Coronary artery (tissue), 2 donors: ENCODE measurements at regions not wholly inside any gene's neighbourhood (a gene's known extent, or its start where the extent isn't known, plus 50 kb on each side); places are given as distances from the start of the nearest gene placed in this dataset.
A peak's percentile ranks its signal among the peaks of the same experiment; 100 is the strongest.

Experiments used
- DNase-seq: peaks from one replicate; pipeline ENCODE4 v3.0.0-alpha.2; 2017; ENCODE audit warnings: low spot score
- H3K27ac ChIP-seq, 2 donors: fragments of 200-600 bp; sonication (generic); one replicate each; pipeline ENCODE4 v1.5.1; 2016 to 2019
- H3K4me3 ChIP-seq: fragments of 200-600 bp; sonication (generic); 2 replicates; pipeline ENCODE4 v1.5.1; 2016; ENCODE audit warnings: mild to moderate bottlenecking, moderate library complexity
- CTCF ChIP-seq: fragments of 200-600 bp; sonication (generic); IDR thresholded peaks from one replicate; pipeline ENCODE4 v1.5.1; 2019; ENCODE audit warnings: antibody characterized with exemption

DNA sequence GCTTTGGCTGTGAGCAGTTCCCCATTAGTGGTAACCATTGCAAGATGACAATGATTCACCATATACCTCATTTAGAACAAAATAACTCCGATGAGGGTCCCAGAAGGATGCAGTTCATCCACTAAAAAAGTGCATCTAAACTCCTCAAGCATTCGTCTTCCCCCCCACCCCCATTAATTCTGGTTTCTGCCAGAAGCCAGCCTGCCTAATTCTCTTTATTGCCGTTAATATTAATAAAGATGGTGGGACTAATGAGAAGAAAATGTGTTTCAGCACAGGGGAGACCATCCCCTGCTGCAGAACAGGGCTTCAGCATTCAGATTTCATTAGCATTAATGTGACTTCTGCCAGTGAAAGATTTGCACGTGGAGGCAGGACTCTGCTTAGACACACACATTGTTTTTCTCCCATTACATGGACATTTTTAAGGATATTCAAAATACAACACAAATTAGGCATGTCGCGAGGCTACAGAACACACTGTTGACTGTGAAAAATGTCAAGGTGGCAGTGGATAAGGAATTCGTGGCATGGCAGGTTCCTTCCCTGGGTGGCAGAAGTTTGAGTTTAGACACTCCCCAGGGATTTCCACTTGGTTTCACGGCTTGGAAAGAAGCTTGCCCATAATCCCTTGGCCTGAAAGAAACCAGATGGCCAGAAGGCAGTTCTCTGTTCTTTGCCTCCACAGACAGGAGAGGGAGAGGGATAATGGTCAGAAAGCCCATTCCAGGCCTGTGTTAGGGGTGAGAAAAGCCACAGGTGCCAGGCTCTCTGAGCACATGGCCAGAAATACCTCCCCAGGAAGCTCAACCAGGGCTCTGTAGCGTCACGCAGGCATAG is 236.5 kb downstream of the FOXO1 start:
- H3K4me3 ChIP-seq: no peak overlapping the region
- no peak for DNase-seq
- TF ChIP-seq CTCF: no peak
- H3K27ac ChIP-seq: no peak overlapping the region

- no peak overlapping the region for H3K4me3 ChIP-seq
- no peak for DNase-seq
- no peak for TF ChIP-seq CTCF
- H3K27ac ChIP-seq: peak overlapping the region; percentile 18 to 57
Observed at GRCh38 chr13:40432018-40432978, 234.1 kb downstream of the FOXO1 start.

- Histone ChIP-seq H3K4me3 (no peak overlapping the region), H3K27ac (peak overlapping the region in 1 of 2 donors; percentile 57)
- no peak for DNase-seq
- no peak for TF ChIP-seq CTCF
Observed at GRCh38 chr13:40433001-40433400, 233.4 kb downstream of the FOXO1 start.

GRCh38 chr13:40433577-40433976 is 232.9 kb downstream of the FOXO1 start:
- no peak for TF ChIP-seq CTCF
- H3K4me3 ChIP-seq: no peak overlapping the region
- no peak for DNase-seq
- no peak overlapping the region for H3K27ac ChIP-seq

DNA sequence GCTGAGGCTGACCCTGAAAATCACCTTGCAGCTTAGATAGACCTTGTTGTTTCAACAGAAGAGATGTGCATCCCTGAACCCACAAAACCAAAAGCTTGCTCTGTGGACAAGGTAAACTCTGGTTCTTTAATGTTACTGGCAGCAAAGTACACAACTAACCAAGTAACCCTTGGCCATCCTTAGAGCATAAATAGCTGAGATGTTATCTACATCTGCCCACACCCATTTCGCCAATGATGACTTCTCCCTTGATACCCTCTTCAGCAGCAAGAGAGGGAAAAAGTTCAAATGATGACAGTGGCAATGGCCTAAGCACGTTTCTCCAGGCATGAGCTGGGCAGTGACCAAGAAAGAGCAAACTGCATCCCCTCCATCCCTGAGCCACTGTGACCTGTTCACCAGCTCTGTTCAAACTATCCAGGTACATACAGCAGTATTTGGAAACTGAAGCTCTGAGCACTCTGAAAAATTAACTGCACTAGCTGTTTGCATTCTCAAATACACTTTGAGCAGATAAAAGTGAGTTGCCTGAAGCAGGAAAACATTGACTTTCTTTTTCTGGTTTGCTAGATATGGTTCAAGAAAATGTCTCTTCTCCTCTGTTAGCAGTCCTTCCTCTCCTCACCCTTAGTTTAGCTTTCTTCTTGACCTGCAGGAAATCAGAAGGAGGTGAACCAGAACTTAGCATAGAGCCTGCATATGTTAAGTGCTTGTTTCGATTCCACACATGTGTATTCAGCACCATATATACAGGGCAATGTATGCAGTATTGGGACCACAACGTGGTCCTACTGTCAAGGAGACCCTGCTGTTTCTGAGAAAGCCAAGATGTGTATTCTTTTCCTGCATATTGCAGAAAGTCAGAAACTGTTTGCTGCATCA is 231.7 kb downstream of the FOXO1 start:
- TF ChIP-seq CTCF: no peak
- H3K27ac ChIP-seq: no peak overlapping the region
- no peak for DNase-seq

GRCh38 chr13:40438022-40438680 is 228.3 kb downstream of the FOXO1 start:
- Histone ChIP-seq H3K4me3 (no peak overlapping the region), H3K27ac (peak overlapping the region; percentile 19 to 73)
- no peak for DNase-seq
- no peak for TF ChIP-seq CTCF

More for the DNA sequence above, 231.7 kb downstream of the FOXO1 start:
- H3K4me3 ChIP-seq: no peak overlapping the region
